Endothelial cell of umbilical vein (primary cell): ENCODE measurements at regions not wholly inside any gene's neighbourhood (a gene's known extent, or its start where the extent isn't known, plus 50 kb on each side); places are given as distances from the start of the nearest gene placed in this dataset.
"Not testable (repeated sequence)": the region's sequence is repeated elsewhere in the genome, so short reads cannot be mapped to it uniquely, and the experiment has no call there.

ENCODE experiments used
- BruUV-seq: library from RNA; stranded (reverse); fragments of 400-500 nt; replicated peaks from 2 replicates; lab custom pipeline; 2021; lab: Mats Ljungman, UMichigan
- CTCF ChIA-PET: fragments of 300-600, 350-600 bp; sonication (Branson Sonifier 250); formaldehyde crosslinking; loops from one replicate; lab custom pipeline; 2021; ENCODE audit warnings: antibody characterized with exemption, inconsistent platforms; lab: Charles Lee
- POLR2A ChIA-PET: fragments of 300-600, 350-600 bp; sonication (Branson Sonifier 250); formaldehyde crosslinking; loops from one replicate; lab custom pipeline; 2021; ENCODE audit warnings: antibody characterized with exemption, inconsistent platforms; lab: Charles Lee
- DNase-seq: peaks from one replicate; pipeline ENCODE4 v3.0.0-alpha.2; 2011; ENCODE audit warnings: low read depth, low spot score
- FAIRE-seq: peaks from 2 replicates; lab custom pipeline; 2011; peaks lifted over from hg19 to GRCh38; lab: Jason Lieb, UNC
- H2AFZ ChIP-seq: 2 replicates; pipeline ENCODE4 v1.6.0; 2012; ENCODE audit warnings: low read depth, low read length, control low read depth, inconsistent platforms
- H3K27ac ChIP-seq: 2 replicates; pipeline ENCODE4 v1.5.1; 2011; ENCODE audit warnings: low read depth, mild to moderate bottlenecking, control low read depth, low read length, moderate library complexity; ENCODE audit not compliant: insufficient read depth
- H3K27me3 ChIP-seq, 2 experiments: 2 replicates each; pipeline versions ENCODE4 v1.6.0 to v1.6.1; 2011; ENCODE audit warnings: low read length in 2 of 2, mixed read lengths in 1 of 2; ENCODE audit not compliant: control insufficient read depth in 2 of 2, insufficient read depth in 2 of 2
- H3K36me3 ChIP-seq, 2 experiments: 2 replicates in 1 of 2; 3 replicates in 1 of 2; pipeline ENCODE4 v1.5.1; 2011; ENCODE audit warnings: low read length in 2 of 2, mild to moderate bottlenecking in 1 of 2, moderate library complexity in 1 of 2; ENCODE audit not compliant: control insufficient read depth in 2 of 2, insufficient read depth in 2 of 2; ENCODE audit errors: extremely low read depth in 1 of 2
- H3K4me1 ChIP-seq: 3 replicates; pipeline ENCODE4 v1.5.1; 2011; ENCODE audit warnings: mild to moderate bottlenecking, low read length; ENCODE audit not compliant: control insufficient read depth, insufficient read depth; ENCODE audit errors: extremely low read depth
- H3K4me2 ChIP-seq: 2 replicates; pipeline ENCODE4 v1.6.1; 2011; ENCODE audit warnings: low read length, control low read depth, mixed read lengths; ENCODE audit not compliant: insufficient read depth
- H3K4me3 ChIP-seq, 3 experiments: fragments of 200-600 bp in 1 of 3; sonication (generic), shearing (Covaris generic) in 1 of 3; replicated peaks in 1 of 3; 2 replicates each; pipeline ENCODE4 v1.5.1; 2011 to 2016; ENCODE audit warnings: control low read depth in 3 of 3, low read length in 3 of 3, mild to moderate bottlenecking in 2 of 3, inconsistent platforms in 1 of 3, low read depth in 1 of 3, moderate library complexity in 1 of 3; ENCODE audit not compliant: insufficient read depth in 1 of 3
- H3K79me2 ChIP-seq: 2 replicates; pipeline ENCODE4 v1.6.0; 2012; ENCODE audit warnings: low read length, inconsistent platforms; ENCODE audit not compliant: control insufficient read depth, insufficient read depth
- H3K9ac ChIP-seq: replicated peaks from 2 replicates; pipeline ENCODE3; 2011; ENCODE audit warnings: low read length, control low read depth; ENCODE audit not compliant: insufficient read depth; ENCODE audit errors: extremely low read depth
- H3K9me1 ChIP-seq: replicated peaks from 3 replicates; pipeline ENCODE4 v1.6.0; 2011; ENCODE audit warnings: mild to moderate bottlenecking, low read length; ENCODE audit not compliant: control insufficient read depth, insufficient read depth; ENCODE audit errors: extremely low read depth
- H3K9me3 ChIP-seq: replicated peaks from 2 replicates; pipeline ENCODE4 v1.5.1; 2012; ENCODE audit warnings: low read length, inconsistent platforms; ENCODE audit not compliant: control insufficient read depth, insufficient read depth
- H4K20me1 ChIP-seq: replicated peaks from 2 replicates; pipeline ENCODE3; 2011; ENCODE audit warnings: mild to moderate bottlenecking, low read length; ENCODE audit not compliant: control insufficient read depth, insufficient read depth; ENCODE audit errors: extremely low read depth
- EZH2 ChIP-seq: IDR thresholded peaks from 2 replicates; pipeline ENCODE4 v1.6.1; 2012; ENCODE audit warnings: borderline replicate concordance, low read depth, mild to moderate bottlenecking, moderate library complexity, low read length, inconsistent platforms; ENCODE audit not compliant: severe bottlenecking
- FOS ChIP-seq: IDR thresholded peaks from 2 replicates; pipeline ENCODE4 v1.6.1; 2011; ENCODE audit warnings: mild to moderate bottlenecking, low read length, moderate library complexity, borderline replicate concordance; ENCODE audit not compliant: insufficient read depth
- GATA2 ChIP-seq: IDR thresholded peaks from 2 replicates; pipeline ENCODE4 v1.7.0; 2011; ENCODE audit warnings: low read depth, mild to moderate bottlenecking, moderate library complexity, mixed read lengths, low read length; ENCODE audit not compliant: insufficient read length, insufficient read depth
- JUN ChIP-seq: IDR thresholded peaks from 2 replicates; pipeline ENCODE4 v1.6.1; 2011; ENCODE audit warnings: borderline replicate concordance, low read depth; ENCODE audit not compliant: insufficient read length, insufficient read depth
- MYC ChIP-seq: IDR thresholded peaks from one replicate; pipeline ENCODE4 v1.6.1; 2011; ENCODE audit warnings: mild to moderate bottlenecking, low read depth, low read length
- POLR2A ChIP-seq: IDR thresholded peaks from 2 replicates; pipeline ENCODE4 v1.6.1; 2012; ENCODE audit warnings: low read depth, mild to moderate bottlenecking, control low read depth, low read length
- POLR2AphosphoS5 ChIP-seq: IDR thresholded peaks from 2 replicates; pipeline ENCODE4 v1.6.1; 2012; ENCODE audit warnings: low read depth, mild to moderate bottlenecking, control low read depth, low read length, moderate library complexity; ENCODE audit not compliant: insufficient read depth
- dilution Hi-C: fragments of 300-500 bp; cut with MboI; formaldehyde crosslinking; loops from one replicate; pipeline ENCODE4 v1.15.0; 2019; ENCODE audit warnings: low sequenced_read_pairs; ENCODE audit not compliant: extremely low pct_ligation_motif_present
- intact Hi-C: fragments of 100-400 bp; cut with micrococcal nuclease; formaldehyde crosslinking; loops from one replicate; pipeline ENCODE4 v1.10.0; 2022
- TF ChIP-seq, protein P1 (sequence below): IDR thresholded peaks from 2 replicates; pipeline ENCODE4 v1.6.1; 2011; ENCODE audit not compliant: insufficient read depth, insufficient read length
- TF ChIP-seq, protein P2 (sequence below), 2 donors: IDR thresholded peaks; 1 replicate in 1 of 2; 2 replicates in 1 of 2; pipeline ENCODE4 v1.5.1; 2011; ENCODE audit warnings: low read length in 2 of 2, mild to moderate bottlenecking in 2 of 2, moderate library complexity in 2 of 2, control low read depth in 1 of 2, inconsistent platforms in 1 of 2, low read depth in 1 of 2; ENCODE audit not compliant: insufficient read depth in 1 of 2; ENCODE audit errors: extremely low read depth in 1 of 2

DNA sequence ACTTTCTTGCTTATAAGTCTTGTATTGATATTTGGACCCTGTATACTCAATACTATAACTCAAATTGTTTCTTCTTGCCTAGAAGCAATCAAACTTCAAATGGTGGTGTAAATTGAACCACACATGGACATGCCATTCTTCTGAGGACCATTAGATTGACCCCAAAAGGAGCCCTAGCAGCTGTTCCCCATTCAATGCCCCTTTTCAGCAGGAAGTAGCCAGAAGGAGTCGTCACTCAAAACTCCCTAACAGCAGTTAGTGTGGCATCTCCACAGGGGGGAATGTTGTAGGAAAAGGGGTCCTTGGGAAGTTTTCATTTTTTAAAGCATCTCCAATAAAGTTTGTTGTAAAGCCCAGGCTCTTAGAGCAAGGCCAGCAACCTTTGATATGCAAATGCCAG, 81.7 kb upstream of the PRL start:
- dilution Hi-C loops, CTCF ChIA-PET, FAIRE-seq: not testable (repeated sequence)

DNA sequence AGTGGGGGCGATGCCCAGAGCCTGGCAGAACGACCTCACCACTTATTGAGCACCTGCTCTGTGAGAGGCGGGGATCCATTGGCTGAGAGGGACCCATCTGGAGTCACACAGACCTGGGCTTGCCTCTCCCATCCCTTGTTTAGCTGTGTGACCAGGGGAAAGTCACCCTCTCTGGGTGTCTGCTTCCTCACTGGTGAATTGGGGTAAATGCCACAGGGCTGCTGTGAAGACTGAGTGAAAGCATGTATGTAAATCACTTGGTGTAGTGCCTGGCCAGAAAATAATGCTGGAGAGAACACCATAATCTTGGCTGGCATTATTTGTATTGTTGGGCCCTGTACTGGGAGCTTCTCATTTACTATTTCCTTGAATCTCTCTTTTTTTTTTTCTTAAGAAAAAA, 83.4 kb upstream of the PRL start:
- POLR2A ChIA-PET = no interaction called here
- H3K27ac ChIP-seq = no peak overlapping the region
- no peaks in the 10 kb centered on the region for H3K79me2 ChIP-seq
- TF ChIP-seq, protein P1, sequence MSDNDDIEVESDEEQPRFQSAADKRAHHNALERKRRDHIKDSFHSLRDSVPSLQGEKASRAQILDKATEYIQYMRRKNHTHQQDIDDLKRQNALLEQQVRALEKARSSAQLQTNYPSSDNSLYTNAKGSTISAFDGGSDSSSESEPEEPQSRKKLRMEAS = no peak
- TF ChIP-seq GATA2 (no peak), POLR2AphosphoS5 (no peak), POLR2A (no peak), JUN (no peak), FOS (no peak), EZH2 (no peak), MYC (no peak)
- TF ChIP-seq, protein P2, sequence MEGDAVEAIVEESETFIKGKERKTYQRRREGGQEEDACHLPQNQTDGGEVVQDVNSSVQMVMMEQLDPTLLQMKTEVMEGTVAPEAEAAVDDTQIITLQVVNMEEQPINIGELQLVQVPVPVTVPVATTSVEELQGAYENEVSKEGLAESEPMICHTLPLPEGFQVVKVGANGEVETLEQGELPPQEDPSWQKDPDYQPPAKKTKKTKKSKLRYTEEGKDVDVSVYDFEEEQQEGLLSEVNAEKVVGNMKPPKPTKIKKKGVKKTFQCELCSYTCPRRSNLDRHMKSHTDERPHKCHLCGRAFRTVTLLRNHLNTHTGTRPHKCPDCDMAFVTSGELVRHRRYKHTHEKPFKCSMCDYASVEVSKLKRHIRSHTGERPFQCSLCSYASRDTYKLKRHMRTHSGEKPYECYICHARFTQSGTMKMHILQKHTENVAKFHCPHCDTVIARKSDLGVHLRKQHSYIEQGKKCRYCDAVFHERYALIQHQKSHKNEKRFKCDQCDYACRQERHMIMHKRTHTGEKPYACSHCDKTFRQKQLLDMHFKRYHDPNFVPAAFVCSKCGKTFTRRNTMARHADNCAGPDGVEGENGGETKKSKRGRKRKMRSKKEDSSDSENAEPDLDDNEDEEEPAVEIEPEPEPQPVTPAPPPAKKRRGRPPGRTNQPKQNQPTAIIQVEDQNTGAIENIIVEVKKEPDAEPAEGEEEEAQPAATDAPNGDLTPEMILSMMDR (IDR thresholded peaks at IDR 0.05; ENCODE audit: extremely low read depth in 1 of 2, insufficient read depth in 1 of 2, low read depth in 1 of 2, low read length in 2 of 2) = no peak
- DNase-seq (peak; percentile 7), FAIRE-seq (no peak)
- no peak overlapping the region for H3K4me3 ChIP-seq
- dilution Hi-C loops = no loop called here
- H4K20me1 ChIP-seq = no peaks in the 10 kb centered on the region
- H3K9me1 ChIP-seq = no peaks in the 10 kb centered on the region
- no peaks in the 10 kb centered on the region for H3K36me3 ChIP-seq
- no peaks in the 10 kb centered on the region for H3K9me3 ChIP-seq
- no TSS peak for BruUV-seq
- H3K9ac ChIP-seq = no peak overlapping the region
- H3K27me3 ChIP-seq = no peaks in the 10 kb centered on the region
- intact Hi-C loops = no loop called here
- no peak overlapping the region for H2AFZ ChIP-seq
- CTCF ChIA-PET = no interaction called here
- no peaks in the 10 kb centered on the region for H3K4me1 ChIP-seq
- no peak overlapping the region for H3K4me2 ChIP-seq

More for the DNA sequence above, 81.7 kb upstream of the PRL start:
- H3K9me3 ChIP-seq, DNase-seq, POLR2A ChIA-PET, H3K9me1 ChIP-seq, H3K4me2 ChIP-seq, H4K20me1 ChIP-seq, H2AFZ ChIP-seq, H3K27ac ChIP-seq, H3K4me1 ChIP-seq, H3K9ac ChIP-seq, BruUV-seq, H3K36me3 ChIP-seq, H3K27me3 ChIP-seq, H3K79me2 ChIP-seq, H3K4me3 ChIP-seq, intact Hi-C loops: not testable (repeated sequence)
